ENCODE measurements at regions not wholly inside any gene's neighbourhood (a gene's known extent, or its start where the extent isn't known, plus 50 kb on each side); places are given as distances from the start of the nearest gene placed in this dataset.

DNA sequence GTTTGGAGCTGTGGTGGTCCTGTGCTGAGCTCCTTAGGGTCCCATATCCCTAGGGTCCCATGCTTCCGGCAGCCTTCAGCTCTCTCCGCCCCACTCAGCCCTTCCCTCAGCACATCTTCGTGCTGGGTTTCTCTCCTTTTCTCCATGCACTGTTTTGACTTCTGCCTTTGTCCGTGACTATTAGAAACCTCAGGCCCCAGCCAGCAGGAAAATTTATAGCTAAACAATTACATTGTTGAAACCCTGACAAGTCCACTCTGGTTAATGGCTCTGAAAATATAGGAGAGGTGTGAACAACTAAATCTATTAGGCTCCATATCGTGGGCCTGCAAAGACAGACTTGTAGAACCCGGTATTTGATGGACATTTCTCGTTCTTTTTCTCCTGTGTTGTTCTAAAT, 523.7 kb downstream of the CCDC171 start:
- DNase-seq (ENCODE audit: extremely low spot score, unreplicated experiment), result no peak
- Mint-ChIP-seq H3K27ac (ENCODE audit: unreplicated experiment) (no peak overlapping the region), H3K4me1 (ENCODE audit: unreplicated experiment) (peaks cover 5% of the 10 kb centered on the region), H3K27me3 (ENCODE audit: unreplicated experiment) (no peaks in the 10 kb centered on the region), H3K9me3 (ENCODE audit: unreplicated experiment) (peaks cover 8% of the 10 kb centered on the region), H3K36me3 (ENCODE audit: unreplicated experiment) (no peaks in the 10 kb centered on the region), H3K4me3 (ENCODE audit: unreplicated experiment) (no peak overlapping the region)
- TF ChIP-seq, protein P1, sequence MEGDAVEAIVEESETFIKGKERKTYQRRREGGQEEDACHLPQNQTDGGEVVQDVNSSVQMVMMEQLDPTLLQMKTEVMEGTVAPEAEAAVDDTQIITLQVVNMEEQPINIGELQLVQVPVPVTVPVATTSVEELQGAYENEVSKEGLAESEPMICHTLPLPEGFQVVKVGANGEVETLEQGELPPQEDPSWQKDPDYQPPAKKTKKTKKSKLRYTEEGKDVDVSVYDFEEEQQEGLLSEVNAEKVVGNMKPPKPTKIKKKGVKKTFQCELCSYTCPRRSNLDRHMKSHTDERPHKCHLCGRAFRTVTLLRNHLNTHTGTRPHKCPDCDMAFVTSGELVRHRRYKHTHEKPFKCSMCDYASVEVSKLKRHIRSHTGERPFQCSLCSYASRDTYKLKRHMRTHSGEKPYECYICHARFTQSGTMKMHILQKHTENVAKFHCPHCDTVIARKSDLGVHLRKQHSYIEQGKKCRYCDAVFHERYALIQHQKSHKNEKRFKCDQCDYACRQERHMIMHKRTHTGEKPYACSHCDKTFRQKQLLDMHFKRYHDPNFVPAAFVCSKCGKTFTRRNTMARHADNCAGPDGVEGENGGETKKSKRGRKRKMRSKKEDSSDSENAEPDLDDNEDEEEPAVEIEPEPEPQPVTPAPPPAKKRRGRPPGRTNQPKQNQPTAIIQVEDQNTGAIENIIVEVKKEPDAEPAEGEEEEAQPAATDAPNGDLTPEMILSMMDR (IDR thresholded peaks at IDR 0.05), result no peak

DNA sequence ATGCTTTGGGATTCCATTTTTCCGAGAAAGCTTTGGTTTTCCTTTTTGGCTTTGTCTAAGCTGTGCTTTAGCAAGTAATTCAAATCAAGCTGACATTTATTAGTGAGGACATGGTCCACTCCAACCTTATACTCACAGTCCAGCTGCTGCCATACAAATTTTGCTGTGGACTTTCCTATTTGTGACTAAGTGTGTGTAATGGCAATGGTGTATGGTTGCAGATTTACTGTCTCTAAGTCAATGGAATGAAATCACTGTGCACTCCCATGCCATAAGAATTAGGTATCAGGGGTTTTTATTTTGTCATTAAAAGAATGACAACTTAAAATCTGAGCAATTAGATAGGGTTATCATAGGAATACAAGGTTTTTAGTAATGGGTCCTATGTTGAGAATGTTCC, 530.0 kb downstream of the CCDC171 start:
- H3K27me3 Mint-ChIP-seq (ENCODE audit: unreplicated experiment), result no peaks in the 10 kb centered on the region
- H3K36me3 Mint-ChIP-seq (ENCODE audit: unreplicated experiment), result peaks cover 4% of the 10 kb centered on the region
- no peak overlapping the region for H3K27ac Mint-ChIP-seq (ENCODE audit: unreplicated experiment)
- H3K4me3 Mint-ChIP-seq (ENCODE audit: unreplicated experiment), result no peak overlapping the region
- no peak for DNase-seq (ENCODE audit: extremely low spot score, unreplicated experiment)
- H3K4me1 Mint-ChIP-seq (ENCODE audit: unreplicated experiment), result no peaks in the 10 kb centered on the region
- H3K9me3 Mint-ChIP-seq (ENCODE audit: unreplicated experiment), result peaks cover 8% of the 10 kb centered on the region
- TF ChIP-seq, protein P1 (IDR thresholded peaks at IDR 0.05), result no peak

DNA sequence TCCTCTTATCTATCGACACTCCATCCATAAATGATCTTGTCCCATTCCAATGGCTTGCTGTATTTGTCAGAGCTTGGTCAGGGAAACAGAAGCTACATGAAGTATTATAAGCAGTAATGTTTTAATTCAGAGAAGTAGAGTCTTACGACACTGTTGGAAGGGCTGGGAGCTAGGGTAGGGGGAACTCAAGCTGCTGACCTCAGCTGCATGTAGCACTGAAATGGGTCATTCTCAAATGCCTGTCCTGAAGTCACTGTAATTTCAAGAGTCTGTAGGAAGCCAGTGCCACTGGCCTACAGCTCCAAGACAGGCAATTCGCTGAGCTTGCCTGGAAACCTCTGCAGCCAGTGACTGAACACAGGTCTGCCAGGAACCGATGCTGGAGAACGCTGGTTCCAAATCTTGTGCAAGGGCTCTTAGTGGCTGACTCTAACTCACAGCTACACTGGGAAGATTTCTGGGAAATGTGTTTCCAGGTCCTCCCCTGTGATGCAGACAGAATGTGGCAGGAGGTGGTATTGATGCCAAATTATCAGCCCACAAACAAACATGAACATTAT, 532.4 kb downstream of the CCDC171 start:
- Mint-ChIP-seq H3K27me3 (ENCODE audit: unreplicated experiment) (no peaks in the 10 kb centered on the region), H3K36me3 (ENCODE audit: unreplicated experiment) (peaks cover 8% of the 10 kb centered on the region), H3K9me3 (ENCODE audit: unreplicated experiment) (peaks cover 8% of the 10 kb centered on the region), H3K4me1 (ENCODE audit: unreplicated experiment) (no peaks in the 10 kb centered on the region), H3K4me3 (ENCODE audit: unreplicated experiment) (no peak overlapping the region), H3K27ac (ENCODE audit: unreplicated experiment) (no peak overlapping the region)
- no peak for DNase-seq (ENCODE audit: extremely low spot score, unreplicated experiment)
- TF ChIP-seq, protein P1 (IDR thresholded peaks at IDR 0.05), result no peak

DNA sequence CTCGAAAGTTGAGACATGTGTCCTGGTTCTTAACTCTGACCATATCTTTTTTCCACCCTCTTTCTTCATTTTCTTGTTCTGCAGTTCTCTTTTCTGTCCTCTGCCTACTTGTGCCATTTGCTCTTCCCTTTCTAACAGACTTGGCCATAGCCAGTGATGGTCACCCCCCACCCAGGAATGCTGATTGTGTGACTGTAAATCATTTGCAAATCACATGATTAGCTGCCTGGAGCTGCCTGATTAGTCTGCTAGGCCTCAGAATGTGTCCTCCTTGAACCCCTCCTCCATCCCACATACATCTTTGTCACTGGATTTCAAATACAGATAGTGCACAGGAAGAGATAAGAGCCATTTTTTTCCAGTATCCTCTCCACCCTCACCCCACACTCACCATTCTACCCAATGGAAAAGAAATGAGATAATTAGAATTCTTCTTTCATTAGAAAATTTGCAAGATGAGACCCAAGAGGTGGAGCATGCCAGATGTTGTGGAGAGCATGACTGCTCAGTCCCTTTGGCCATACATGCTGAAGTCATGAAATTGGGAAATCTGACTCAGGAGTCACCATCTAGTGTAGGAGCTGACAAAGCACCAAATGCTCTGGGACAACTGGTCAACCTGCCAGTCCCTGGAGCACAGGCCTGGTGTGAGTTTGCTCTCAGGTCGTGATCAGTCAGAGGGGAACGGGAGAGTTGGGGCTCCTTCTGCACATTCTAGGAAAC, 538.2 kb downstream of the CCDC171 start:
- Mint-ChIP-seq H3K4me1 (ENCODE audit: unreplicated experiment) (no peaks in the 10 kb centered on the region), H3K27ac (ENCODE audit: unreplicated experiment) (no peak overlapping the region), H3K9me3 (ENCODE audit: unreplicated experiment) (peaks cover 13% of the 10 kb centered on the region), H3K36me3 (ENCODE audit: unreplicated experiment) (peaks cover 10% of the 10 kb centered on the region), H3K4me3 (ENCODE audit: unreplicated experiment) (no peak overlapping the region), H3K27me3 (ENCODE audit: unreplicated experiment) (no peaks in the 10 kb centered on the region)
- no peak for DNase-seq (ENCODE audit: extremely low spot score, unreplicated experiment)
- TF ChIP-seq, protein P1 (IDR thresholded peaks at IDR 0.05), result no peak

DNA sequence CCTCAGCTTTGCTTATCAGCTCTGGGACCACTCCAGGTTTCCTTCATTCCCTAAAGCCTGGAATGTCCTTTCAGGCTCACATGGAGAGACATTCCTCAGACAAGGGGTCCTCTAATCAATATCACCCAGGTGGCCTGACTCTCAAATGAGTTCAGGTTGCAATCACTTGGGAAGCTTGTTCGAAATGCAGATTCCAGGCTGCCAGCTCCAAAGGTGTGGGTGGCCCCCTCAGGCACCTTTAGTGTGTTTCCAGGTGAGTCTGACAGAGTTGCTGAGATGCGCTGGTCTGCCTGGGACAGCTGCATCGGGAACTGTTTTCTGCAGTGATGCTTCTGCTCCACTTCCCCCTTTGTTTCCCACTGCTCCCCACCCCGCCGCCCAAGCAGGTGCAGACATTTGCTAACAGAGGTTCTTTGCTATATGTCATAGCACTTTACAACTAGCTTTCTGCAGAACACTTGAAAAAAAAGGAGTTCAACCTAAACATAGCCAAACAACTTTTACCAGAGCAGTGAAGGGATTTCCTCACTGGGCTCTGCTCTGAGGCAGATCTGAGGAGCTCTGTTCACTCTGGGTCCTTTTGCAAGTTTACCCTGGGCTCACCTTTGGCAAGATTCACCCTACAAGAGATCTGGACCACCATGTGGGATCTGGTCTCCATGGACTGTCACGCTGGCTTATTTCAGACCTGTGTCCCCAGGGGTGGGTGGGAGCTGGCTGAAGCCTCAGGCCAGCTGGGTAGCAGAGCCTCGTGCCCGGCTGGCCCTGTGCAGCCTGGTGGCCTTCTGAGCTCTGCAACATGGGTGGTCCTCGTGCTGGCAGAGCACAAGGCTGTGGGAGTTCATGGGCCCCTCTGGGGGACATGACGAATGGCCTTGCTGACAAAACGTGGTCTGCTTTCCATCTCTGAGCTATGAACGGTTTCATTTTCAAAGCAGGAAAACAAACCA, 539.6 kb downstream of the CCDC171 start:
- no peak overlapping the region for H3K27ac Mint-ChIP-seq (ENCODE audit: unreplicated experiment)
- no peak for DNase-seq (ENCODE audit: extremely low spot score, unreplicated experiment)
- H3K27me3 Mint-ChIP-seq (ENCODE audit: unreplicated experiment), result no peaks in the 10 kb centered on the region
- H3K36me3 Mint-ChIP-seq (ENCODE audit: unreplicated experiment), result peaks cover 6% of the 10 kb centered on the region
- no peak overlapping the region for H3K4me3 Mint-ChIP-seq (ENCODE audit: unreplicated experiment)
- no peaks in the 10 kb centered on the region for H3K4me1 Mint-ChIP-seq (ENCODE audit: unreplicated experiment)
- peaks cover 5% of the 10 kb centered on the region for H3K9me3 Mint-ChIP-seq (ENCODE audit: unreplicated experiment)
- TF ChIP-seq, protein P1 (IDR thresholded peaks at IDR 0.05), result no peak

Measured in osteocyte (in vitro differentiated cells).